ENCODE measurements at regions not wholly inside any gene's neighbourhood (a gene's known extent, or its start where the extent isn't known, plus 50 kb on each side); places are given as distances from the start of the nearest gene placed in this dataset.

GRCh38 chr7:12477620-12478019 lies 74.0 kb upstream of the VWDE start:
- TF ChIP-seq CTCF (IDR thresholded peaks at IDR 0.05; ENCODE audit: insufficient read depth, low read length, poor library complexity, severe bottlenecking) (no peak), EZH2phosphoT487 (conservative IDR thresholded peaks at IDR 0.05; ENCODE audit: low read length) (no peak)

All from SU-DHL-6 (cell line).